Natural killer cell (primary cell): ENCODE measurements at regions not wholly inside any gene's neighbourhood (a gene's known extent, or its start where the extent isn't known, plus 50 kb on each side); places are given as distances from the start of the nearest gene placed in this dataset.

Source experiments
- ATAC-seq, 3 donors: fragments of 150-1000 bp in 2 of 3; fragments of 200-7000 bp in 1 of 3; cut with Tn5 transposase; 1 replicate in 1 of 3; 2 replicates in 2 of 3; pipeline ENCODE4 v1.10.0; 2021; ENCODE audit warnings: mild to moderate bottlenecking in 2 of 3, moderate library complexity in 2 of 3
- DNase-seq, 2 donors: peaks; one replicate each; pipeline versions ENCODE4 v3.0.0 to v3.0.0-alpha.2; 2013 to 2021; ENCODE audit warnings: mixed read lengths in 1 of 2
- H3K27ac ChIP-seq: one replicate; pipeline ENCODE4 v1.5.1; 2013; ENCODE audit warnings: mild to moderate bottlenecking, low read length
- H3K27me3 ChIP-seq: one replicate; pipeline ENCODE4 v1.6.1; 2013; ENCODE audit warnings: low read length; ENCODE audit not compliant: control insufficient read depth, insufficient read depth
- H3K36me3 ChIP-seq: one replicate; pipeline ENCODE4 v1.6.1; 2013; ENCODE audit warnings: low read length; ENCODE audit not compliant: control insufficient read depth, insufficient read depth
- H3K4me1 ChIP-seq: one replicate; pipeline ENCODE4 v1.6.1; 2013; ENCODE audit warnings: low read length; ENCODE audit not compliant: control insufficient read depth, insufficient read depth
- H3K4me3 ChIP-seq: one replicate; pipeline ENCODE4 v1.5.1; 2013; ENCODE audit warnings: low read length
- H3K9me3 ChIP-seq: one replicate; pipeline ENCODE4 v1.6.1; 2013; ENCODE audit warnings: low read length; ENCODE audit not compliant: control insufficient read depth, insufficient read depth
- H3K27ac Mint-ChIP-seq, 2 donors: one replicate each; pipeline ENCODE4 v1.8.0; 2022; ENCODE audit warnings: mild to moderate bottlenecking in 2 of 2, mixed read lengths in 2 of 2, moderate library complexity in 1 of 2
- H3K27me3 Mint-ChIP-seq, 2 donors: one replicate each; pipeline ENCODE4 v1.8.0; 2022; ENCODE audit warnings: low read depth in 2 of 2, mixed read lengths in 2 of 2
- H3K36me3 Mint-ChIP-seq: one replicate; pipeline ENCODE4 v1.8.0; 2022; ENCODE audit warnings: mixed read lengths
- H3K4me1 Mint-ChIP-seq, 2 donors: one replicate each; pipeline ENCODE4 v1.8.0; 2022; ENCODE audit warnings: mixed read lengths in 2 of 2
- H3K4me3 Mint-ChIP-seq: one replicate; pipeline ENCODE4 v1.8.0; 2022; ENCODE audit warnings: mild to moderate bottlenecking, moderate library complexity, mixed read lengths
- H3K9me3 Mint-ChIP-seq, 2 donors: one replicate each; pipeline ENCODE4 v1.8.0; 2022; ENCODE audit warnings: mixed read lengths in 2 of 2
- CTCF ChIP-seq: fragments of 200-600 bp; IDR thresholded peaks from one replicate; pipeline ENCODE4 v1.8.0; 2022; ENCODE audit warnings: antibody characterized with exemption
- WGBS: methylation state at CpG from one replicate; pipeline ENCODE4 v1.1.7; 2013; ENCODE audit warnings: missing lambda C conversion rate; ENCODE audit not compliant: insufficient coverage; 5-methylcytosine and 5-hydroxymethylcytosine counted together
- intact Hi-C: fragments of 100-400 bp; cut with micrococcal nuclease; formaldehyde crosslinking; loops from one replicate; pipeline ENCODE4 v1.14.2; 2022

GRCh38 chr2:71747559-71747958 is 294.2 kb downstream of the DYSF start:
- Histone ChIP-seq H3K27ac (no peak overlapping the region), H3K27me3 (no peaks in the 10 kb centered on the region), H3K36me3 (no peaks in the 10 kb centered on the region), H3K4me3 (no peak overlapping the region), H3K9me3 (no peaks in the 10 kb centered on the region), H3K4me1 (no peaks in the 10 kb centered on the region)
- intact Hi-C loops, result no loop called here
- no peaks in the 10 kb centered on the region for H3K36me3 Mint-ChIP-seq
- whole genome bisulfite sequencing, result 68% methylated on average over 4 of the region's 4 CpGs
- TF ChIP-seq CTCF, result no peak
- H3K27me3 Mint-ChIP-seq, result peaks cover 6 to 10% of the 10 kb centered on the region in 2 donors
- ATAC-seq, result no peak
- H3K4me3 Mint-ChIP-seq, result no peak overlapping the region
- peaks cover 3% of the 10 kb centered on the region in 2 donors for H3K9me3 Mint-ChIP-seq
- no peak overlapping the region for H3K27ac Mint-ChIP-seq
- no peak for DNase-seq
- no peaks in the 10 kb centered on the region for H3K4me1 Mint-ChIP-seq

DNA sequence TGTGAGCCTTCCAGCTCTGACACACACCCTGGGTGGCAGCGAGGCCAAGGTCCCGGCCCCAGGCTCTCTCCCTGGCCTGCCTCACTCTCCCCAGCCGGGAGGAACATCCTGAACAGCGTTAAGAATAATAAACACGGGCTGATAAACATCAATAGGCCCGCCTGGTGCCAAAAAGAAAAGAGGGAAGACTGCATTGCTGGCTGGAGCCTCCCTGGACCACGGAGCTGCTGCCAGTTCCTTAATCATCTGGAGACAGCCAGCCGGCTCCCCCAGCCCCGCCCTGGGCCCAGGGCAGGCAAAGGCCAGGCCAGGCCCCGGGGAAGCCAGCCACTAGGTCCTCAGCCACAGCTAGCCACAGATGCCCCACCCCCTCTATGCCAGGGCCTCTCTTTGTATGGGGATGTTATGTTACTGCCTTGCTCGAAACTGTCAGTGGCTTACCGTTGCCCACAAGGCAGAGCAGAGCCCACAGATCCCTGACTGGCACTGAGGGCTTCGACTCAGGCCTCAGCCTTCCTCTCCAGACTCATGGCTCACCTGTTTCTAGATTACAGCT is 293.7 kb downstream of the DYSF start:
- H3K27ac ChIP-seq, result no peak overlapping the region
- H3K4me3 Mint-ChIP-seq, result no peak overlapping the region

GRCh38 chr2:71744781-71745180 is 291.4 kb downstream of the DYSF start:
- Histone ChIP-seq H3K36me3 (no peaks in the 10 kb centered on the region), H3K4me1 (no peaks in the 10 kb centered on the region), H3K27ac (no peak overlapping the region), H3K27me3 (no peaks in the 10 kb centered on the region), H3K4me3 (no peak overlapping the region), H3K9me3 (no peaks in the 10 kb centered on the region)
- Mint-ChIP-seq H3K9me3 (no peaks in the 10 kb centered on the region), H3K4me1 (no peaks in the 10 kb centered on the region), H3K4me3 (no peak overlapping the region), H3K36me3 (no peaks in the 10 kb centered on the region), H3K27ac (no peak overlapping the region), H3K27me3 (peaks cover 3 to 11% of the 10 kb centered on the region in 2 donors)
- DNase-seq (no peak), ATAC-seq (no peak)
- intact Hi-C loops, result no loop called here
- 83% methylated on average over 6 of the region's 6 CpGs for WGBS
- no peak for TF ChIP-seq CTCF

More for the DNA sequence above, 293.7 kb downstream of the DYSF start:
- ATAC-seq (no peak), DNase-seq (no peak)
- Mint-ChIP-seq H3K27me3 (peaks cover 4 to 5% of the 10 kb centered on the region in 2 donors), H3K27ac (no peak overlapping the region), H3K4me1 (no peaks in the 10 kb centered on the region), H3K36me3 (no peaks in the 10 kb centered on the region), H3K9me3 (peaks cover 2% of the 10 kb centered on the region in 2 donors)
- no peak overlapping the region for H3K4me3 ChIP-seq
- no peaks in the 10 kb centered on the region for H3K27me3 ChIP-seq
- TF ChIP-seq CTCF, result no peak
- H3K36me3 ChIP-seq, result no peaks in the 10 kb centered on the region
- intact Hi-C loops, result no loop called here
- H3K4me1 ChIP-seq, result no peaks in the 10 kb centered on the region
- WGBS, result 42% methylated on average over 13 of the region's 13 CpGs
- no peaks in the 10 kb centered on the region for H3K9me3 ChIP-seq

- ATAC-seq (no peak), DNase-seq (no peak)
- Mint-ChIP-seq H3K4me1 (no peaks in the 10 kb centered on the region), H3K9me3 (no peaks in the 10 kb centered on the region), H3K4me3 (no peak overlapping the region), H3K27ac (no peak overlapping the region), H3K27me3 (peaks cover 3 to 11% of the 10 kb centered on the region in 2 donors), H3K36me3 (no peaks in the 10 kb centered on the region)
- no peaks in the 10 kb centered on the region for H3K4me1 ChIP-seq
- H3K9me3 ChIP-seq, result no peaks in the 10 kb centered on the region
- intact Hi-C loops, result no loop called here
- no peak overlapping the region for H3K4me3 ChIP-seq
- no peaks in the 10 kb centered on the region for H3K27me3 ChIP-seq
- H3K36me3 ChIP-seq, result no peaks in the 10 kb centered on the region
- no peak for TF ChIP-seq CTCF
- 89% methylated on average over 6 of the region's 6 CpGs for WGBS
- H3K27ac ChIP-seq, result no peak overlapping the region
Measured at GRCh38 chr2:71743995-71744675, 290.8 kb downstream of the DYSF start.
